RWPE1 (cell line): ENCODE measurements at regions not wholly inside any gene's neighbourhood (a gene's known extent, or its start where the extent isn't known, plus 50 kb on each side); places are given as distances from the start of the nearest gene placed in this dataset.

Experiments used
- CTCF ChIA-PET: fragments of 350-600 bp; sonication (Branson Sonifier 250); formaldehyde crosslinking; extraction: SDS; loops from one replicate; lab custom pipeline; 2021; lab: Yijun Ruan, JAX
- POLR2A ChIA-PET: fragments of 400-600 bp; formaldehyde crosslinking; extraction: SDS; loops from one replicate; lab custom pipeline; 2020; ENCODE audit warnings: antibody characterized with exemption; ENCODE audit not compliant: low non-redundant PET; lab: Yijun Ruan, JAX
- DNase-seq: peaks from one replicate; pipeline ENCODE4 v3.0.0; 2012; ENCODE audit warnings: low spot score
- H3K27ac ChIP-seq: fragments of 450-650 bp; 2 replicates; pipeline ENCODE4 v1.5.1; 2017
- TF ChIP-seq, protein P1 (sequence below): fragments of 450-650 bp; conservative IDR thresholded peaks from 2 replicates; pipeline ENCODE4 v1.5.1; 2017; ENCODE audit warnings: low read depth, mild to moderate bottlenecking

DNA sequence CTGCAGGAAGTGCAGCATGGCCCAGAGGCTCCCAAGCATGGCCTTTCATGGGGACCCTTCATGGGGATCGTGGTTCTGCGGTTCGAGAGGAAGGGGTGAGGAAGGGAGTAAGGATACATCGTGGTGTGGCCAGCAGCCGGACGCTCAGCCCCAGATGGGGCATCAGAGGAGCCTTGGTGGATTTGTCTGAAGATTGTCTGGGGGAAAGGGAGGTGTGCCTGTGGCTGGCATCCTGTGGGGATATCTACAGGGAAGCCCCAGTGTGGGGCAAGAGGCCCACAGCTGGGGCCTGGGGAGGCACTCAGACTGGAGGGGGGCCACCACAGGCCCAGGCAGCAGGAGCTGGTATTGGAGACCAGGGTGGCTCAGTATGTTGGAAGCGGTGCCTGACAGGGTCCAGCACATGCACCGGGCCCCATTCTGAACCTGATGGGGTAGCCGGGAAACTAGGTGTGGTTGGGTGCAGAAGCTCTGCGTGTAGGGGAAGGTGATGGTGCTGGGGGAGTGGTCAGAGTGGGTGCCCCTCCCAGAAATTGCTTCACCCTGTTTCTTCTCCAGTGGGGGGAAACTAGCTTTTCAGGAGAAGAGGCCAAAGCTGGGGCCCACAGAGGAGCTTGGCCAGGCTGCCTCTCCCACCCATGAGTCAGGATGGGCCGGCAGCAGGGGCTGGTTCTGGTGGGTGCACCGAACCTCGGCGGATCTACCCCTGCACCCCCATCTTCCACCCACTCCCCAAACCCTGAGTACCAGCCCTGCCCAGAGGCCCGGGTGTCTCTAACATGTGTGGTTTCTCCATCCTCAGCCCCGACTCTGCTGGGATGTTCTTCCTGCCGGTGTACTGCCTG is 274.4 kb upstream of the HDAC4 start:
- POLR2A ChIA-PET = no interaction called here

DNA sequence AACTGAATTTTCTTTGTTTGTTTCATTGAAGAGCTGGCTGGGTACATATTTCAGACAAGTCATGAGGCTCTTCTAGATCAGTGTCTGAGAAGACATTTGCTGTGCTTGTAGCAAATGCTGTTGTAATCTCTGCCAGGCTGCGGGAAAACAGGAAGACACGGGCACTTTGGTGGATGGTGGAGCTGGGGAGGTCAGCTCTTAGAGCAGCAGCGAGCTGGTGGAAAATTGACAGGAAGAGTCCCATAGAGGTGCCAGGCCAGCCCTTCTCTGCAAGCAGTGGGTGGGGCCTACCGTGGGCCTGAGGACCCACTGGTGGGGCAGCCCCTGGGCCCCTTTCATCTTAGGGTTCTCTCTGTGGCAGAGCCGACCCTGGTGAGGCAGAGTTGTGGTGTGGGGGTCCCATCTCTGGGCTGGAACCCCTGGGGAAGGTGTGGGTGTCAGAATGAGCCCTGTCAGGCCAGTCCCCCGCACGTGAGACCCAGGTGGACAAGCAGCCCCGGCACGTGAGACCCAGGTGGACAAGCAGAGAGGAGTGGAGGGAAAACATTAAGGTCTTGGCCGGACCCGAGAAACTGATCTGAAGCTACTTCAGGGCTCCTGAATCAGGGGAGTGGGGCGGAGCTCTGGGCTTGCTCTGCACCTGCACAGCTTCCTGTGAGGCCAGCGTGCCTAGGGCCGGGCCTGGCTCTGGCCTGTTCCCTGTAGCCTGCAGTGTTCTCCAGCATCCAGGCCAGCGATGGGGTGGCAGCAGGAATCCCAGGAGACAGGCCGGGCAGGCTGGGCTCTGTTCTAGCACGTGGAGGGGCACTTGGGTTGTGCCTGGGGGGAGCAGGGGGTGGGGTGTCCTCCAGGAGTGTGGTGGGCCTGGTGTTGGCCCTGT is 273.5 kb upstream of the HDAC4 start:
- TF ChIP-seq, protein P1, sequence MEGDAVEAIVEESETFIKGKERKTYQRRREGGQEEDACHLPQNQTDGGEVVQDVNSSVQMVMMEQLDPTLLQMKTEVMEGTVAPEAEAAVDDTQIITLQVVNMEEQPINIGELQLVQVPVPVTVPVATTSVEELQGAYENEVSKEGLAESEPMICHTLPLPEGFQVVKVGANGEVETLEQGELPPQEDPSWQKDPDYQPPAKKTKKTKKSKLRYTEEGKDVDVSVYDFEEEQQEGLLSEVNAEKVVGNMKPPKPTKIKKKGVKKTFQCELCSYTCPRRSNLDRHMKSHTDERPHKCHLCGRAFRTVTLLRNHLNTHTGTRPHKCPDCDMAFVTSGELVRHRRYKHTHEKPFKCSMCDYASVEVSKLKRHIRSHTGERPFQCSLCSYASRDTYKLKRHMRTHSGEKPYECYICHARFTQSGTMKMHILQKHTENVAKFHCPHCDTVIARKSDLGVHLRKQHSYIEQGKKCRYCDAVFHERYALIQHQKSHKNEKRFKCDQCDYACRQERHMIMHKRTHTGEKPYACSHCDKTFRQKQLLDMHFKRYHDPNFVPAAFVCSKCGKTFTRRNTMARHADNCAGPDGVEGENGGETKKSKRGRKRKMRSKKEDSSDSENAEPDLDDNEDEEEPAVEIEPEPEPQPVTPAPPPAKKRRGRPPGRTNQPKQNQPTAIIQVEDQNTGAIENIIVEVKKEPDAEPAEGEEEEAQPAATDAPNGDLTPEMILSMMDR = no peak
- no peak overlapping the region for H3K27ac ChIP-seq
- CTCF ChIA-PET = no interaction called here
- DNase-seq = no peak
- POLR2A ChIA-PET = no interaction called here

More for the DNA sequence above, 274.4 kb upstream of the HDAC4 start:
- no peak overlapping the region for H3K27ac ChIP-seq
- TF ChIP-seq, protein P1 = no peak
- CTCF ChIA-PET = no interaction called here
- DNase-seq = no peak

- ChIA-PET CTCF (no interaction called here), POLR2A (no interaction called here)
- TF ChIP-seq, protein P1 = no peak
These were observed 272.8 kb upstream of the HDAC4 start for GRCh38 chr2:239673641-239674040.

GRCh38 chr2:239671916-239672849 is 271.4 kb upstream of the HDAC4 start:
- no peak overlapping the region for H3K27ac ChIP-seq
- TF ChIP-seq, protein P1 = no peak
- no peak for DNase-seq
- POLR2A ChIA-PET = no interaction called here
- CTCF ChIA-PET = no interaction called here

More at GRCh38 chr2:239673641-239674040, 272.8 kb upstream of the HDAC4 start:
- no peak for DNase-seq
- no peak overlapping the region for H3K27ac ChIP-seq

DNA sequence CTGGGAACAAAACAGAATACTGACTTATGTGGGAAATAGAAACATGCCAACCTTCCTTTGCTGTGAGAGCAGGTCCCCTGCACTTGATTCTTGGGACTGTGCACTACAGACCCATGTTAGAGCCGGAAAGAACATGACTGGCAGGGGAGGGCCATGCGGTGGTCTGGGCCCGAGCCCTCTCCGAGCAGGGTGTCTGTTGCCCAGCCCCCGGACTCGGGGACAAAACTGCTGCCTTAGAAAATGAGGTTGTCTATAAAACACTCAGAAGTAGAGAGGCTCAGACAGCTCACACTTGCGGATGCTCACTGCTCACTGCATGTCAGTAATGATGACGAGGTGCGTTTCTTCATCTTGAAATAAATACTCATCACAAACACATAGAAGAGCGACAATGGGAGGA is 270.7 kb upstream of the HDAC4 start:
- ChIA-PET POLR2A (no interaction called here), CTCF (no interaction called here)
- no peak overlapping the region for H3K27ac ChIP-seq
- no peak for DNase-seq
- TF ChIP-seq, protein P1 = no peak
